ENCODE measurements at regions not wholly inside any gene's neighbourhood (a gene's known extent, or its start where the extent isn't known, plus 50 kb on each side); places are given as distances from the start of the nearest gene placed in this dataset.

- TF ChIP-seq GATA3 (IDR thresholded peaks at IDR 0.05; ENCODE audit: low read depth, low read length) (no peak), GATA2 (IDR thresholded peaks at IDR 0.05; ENCODE audit: low read depth, low read length) (no peak)
These were observed 711.4 kb downstream of the MATN1 start for GRCh38 chr1:30011970-30012369.

GRCh38 chr1:30010506-30011106 lies 712.8 kb downstream of the MATN1 start:
- no peak for TF ChIP-seq GATA2 (IDR thresholded peaks at IDR 0.05; ENCODE audit: low read depth, low read length)
- TF ChIP-seq GATA3 (IDR thresholded peaks at IDR 0.05; ENCODE audit: low read depth, low read length) = no peak

GRCh38 chr1:30009720-30010119 lies 713.7 kb downstream of the MATN1 start:
- no peak for TF ChIP-seq GATA3 (IDR thresholded peaks at IDR 0.05; ENCODE audit: low read depth, low read length)
- TF ChIP-seq GATA2 (IDR thresholded peaks at IDR 0.05; ENCODE audit: low read depth, low read length) = no peak

GRCh38 chr1:30008998-30009657 lies 714.3 kb downstream of the MATN1 start:
- TF ChIP-seq GATA2 (IDR thresholded peaks at IDR 0.05; ENCODE audit: low read depth, low read length) (no peak), GATA3 (IDR thresholded peaks at IDR 0.05; ENCODE audit: low read depth, low read length) (no peak)

- no peak for TF ChIP-seq GATA3 (IDR thresholded peaks at IDR 0.05; ENCODE audit: low read depth, low read length)
- TF ChIP-seq GATA2 (IDR thresholded peaks at IDR 0.05; ENCODE audit: low read depth, low read length) = no peak
These were observed 714.9 kb downstream of the MATN1 start for GRCh38 chr1:30008372-30008997.

- no peak for TF ChIP-seq GATA2 (IDR thresholded peaks at IDR 0.05; ENCODE audit: low read depth, low read length)
These were observed 717.3 kb downstream of the MATN1 start for GRCh38 chr1:30005972-30006619.

- TF ChIP-seq GATA3 (IDR thresholded peaks at IDR 0.05; ENCODE audit: low read depth, low read length) (no peak), GATA2 (IDR thresholded peaks at IDR 0.05; ENCODE audit: low read depth, low read length) (no peak)
These were observed 721.7 kb downstream of the MATN1 start for GRCh38 chr1:30001732-30002039.

- TF ChIP-seq GATA3 (IDR thresholded peaks at IDR 0.05; ENCODE audit: low read depth, low read length) (no peak), GATA2 (IDR thresholded peaks at IDR 0.05; ENCODE audit: low read depth, low read length) (no peak)
These were observed 722.2 kb downstream of the MATN1 start for GRCh38 chr1:30001011-30001731.

GRCh38 chr1:30000266-30000665 lies 723.1 kb downstream of the MATN1 start:
- TF ChIP-seq GATA3 (IDR thresholded peaks at IDR 0.05; ENCODE audit: low read depth, low read length) = no peak
- TF ChIP-seq GATA2 (IDR thresholded peaks at IDR 0.05; ENCODE audit: low read depth, low read length) = no peak

- no peak for TF ChIP-seq GATA3 (IDR thresholded peaks at IDR 0.05; ENCODE audit: low read depth, low read length)
- no peak for TF ChIP-seq GATA2 (IDR thresholded peaks at IDR 0.05; ENCODE audit: low read depth, low read length)
These were observed 723.8 kb downstream of the MATN1 start for GRCh38 chr1:29999595-29999994.

GRCh38 chr1:29998686-29999085 lies 724.7 kb downstream of the MATN1 start:
- TF ChIP-seq GATA2 (IDR thresholded peaks at IDR 0.05; ENCODE audit: low read depth, low read length) (no peak), GATA3 (IDR thresholded peaks at IDR 0.05; ENCODE audit: low read depth, low read length) (no peak)

GRCh38 chr1:29993950-29994349 lies 729.4 kb downstream of the MATN1 start:
- no peak for TF ChIP-seq GATA3 (IDR thresholded peaks at IDR 0.05; ENCODE audit: low read depth, low read length)
- TF ChIP-seq GATA2 (IDR thresholded peaks at IDR 0.05; ENCODE audit: low read depth, low read length) = no peak

- TF ChIP-seq GATA3 (IDR thresholded peaks at IDR 0.05; ENCODE audit: low read depth, low read length) (no peak), GATA2 (IDR thresholded peaks at IDR 0.05; ENCODE audit: low read depth, low read length) (no peak)
These were observed 731.6 kb downstream of the MATN1 start for GRCh38 chr1:29991815-29992214.

- no peak for TF ChIP-seq GATA2 (IDR thresholded peaks at IDR 0.05; ENCODE audit: low read depth, low read length)
- no peak for TF ChIP-seq GATA3 (IDR thresholded peaks at IDR 0.05; ENCODE audit: low read depth, low read length)
These were observed 732.4 kb downstream of the MATN1 start for GRCh38 chr1:29991025-29991424.

Measured in SH-SY5Y (cell line).